MM.1S (cell line): ENCODE measurements at regions not wholly inside any gene's neighbourhood (a gene's known extent, or its start where the extent isn't known, plus 50 kb on each side); places are given as distances from the start of the nearest gene placed in this dataset.
"Not testable (repeated sequence)": the region's sequence is repeated elsewhere in the genome, so short reads cannot be mapped to it uniquely, and the experiment has no call there.

ENCODE experiments used
- DNase-seq: peaks from one replicate; pipeline ENCODE4 v3.0.0-alpha.2; 2015
- H2AFZ ChIP-seq: fragments of 300-600 bp; sonication (generic); 2 replicates; pipeline ENCODE4 v1.6.0; 2016; ENCODE audit warnings: antibody characterized with exemption, low read length
- H3F3A ChIP-seq: fragments of 300-600 bp; sonication (generic); 2 replicates; pipeline ENCODE4 v1.6.1; 2016; ENCODE audit warnings: mild to moderate bottlenecking, antibody characterized with exemption, low read length, moderate library complexity, mixed read lengths; ENCODE audit not compliant: insufficient read depth
- H3K27ac ChIP-seq: fragments of 300-600 bp; sonication (generic); 2 replicates; pipeline ENCODE4 v1.5.1; 2016; ENCODE audit warnings: mild to moderate bottlenecking, low read length
- H3K27me3 ChIP-seq: fragments of 300-600 bp; sonication (generic); replicated peaks from 2 replicates; pipeline ENCODE4 v1.6.0; 2016; ENCODE audit warnings: low read length; ENCODE audit not compliant: insufficient read depth
- H3K36me3 ChIP-seq: fragments of 300-600 bp; sonication (generic); replicated peaks from 2 replicates; pipeline ENCODE4 v1.6.1; 2016; ENCODE audit warnings: mild to moderate bottlenecking, low read length, mixed read lengths; ENCODE audit not compliant: insufficient read depth
- H3K4me1 ChIP-seq: fragments of 300-600 bp; sonication (generic); 2 replicates; pipeline ENCODE4 v1.6.1; 2016; ENCODE audit warnings: low read length, mixed read lengths
- H3K4me2 ChIP-seq: fragments of 300-600 bp; sonication (generic); 2 replicates; pipeline ENCODE4 v1.6.0; 2016; ENCODE audit warnings: low read depth, low read length
- H3K4me3 ChIP-seq: fragments of 300-600 bp; sonication (generic); 2 replicates; pipeline ENCODE4 v1.5.1; 2016; ENCODE audit warnings: low read length, mixed read lengths
- H3K79me2 ChIP-seq: fragments of 300-600 bp; sonication (generic); 2 replicates; pipeline ENCODE4 v1.6.1; 2016; ENCODE audit warnings: mixed run types, low read length, mixed read lengths
- H3K9ac ChIP-seq: fragments of 300-600 bp; sonication (generic); 2 replicates; pipeline ENCODE4 v1.6.1; 2016; ENCODE audit warnings: low read length, mixed read lengths
- H3K9me2 ChIP-seq: fragments of 300-600 bp; sonication (generic); replicated peaks from 2 replicates; pipeline ENCODE4 v1.6.1; 2016; ENCODE audit warnings: mild to moderate bottlenecking, low read length, mixed read lengths; ENCODE audit not compliant: insufficient read depth
- H3K9me3 ChIP-seq: fragments of 300-600 bp; sonication (generic); replicated peaks from 2 replicates; pipeline ENCODE4 v1.6.1; 2016; ENCODE audit warnings: mild to moderate bottlenecking, low read length, mixed read lengths; ENCODE audit not compliant: insufficient read depth
- H4K20me1 ChIP-seq: fragments of 300-600 bp; sonication (generic); 2 replicates; pipeline ENCODE4 v1.6.1; 2016; ENCODE audit warnings: mild to moderate bottlenecking, low read length, moderate library complexity, mixed read lengths; ENCODE audit not compliant: insufficient read depth
- EZH2 ChIP-seq: fragments of 300-600 bp; sonication (generic); optimal IDR thresholded peaks from 2 replicates; pipeline ENCODE3; 2017; ENCODE audit warnings: low read depth, mild to moderate bottlenecking, antibody characterized with exemption, low read length, mixed read lengths
- EZH2phosphoT487 ChIP-seq: fragments of 300-600 bp; sonication (generic); IDR thresholded peaks from 2 replicates; pipeline ENCODE4 v1.6.1; 2018; ENCODE audit warnings: antibody characterized with exemption, low read length
- TF ChIP-seq, protein P1 (sequence below): fragments of 300-600 bp; sonication (generic); IDR thresholded peaks from 2 replicates; pipeline ENCODE4 v1.5.1; 2016; ENCODE audit warnings: antibody characterized with exemption, low read length, mixed read lengths

DNA sequence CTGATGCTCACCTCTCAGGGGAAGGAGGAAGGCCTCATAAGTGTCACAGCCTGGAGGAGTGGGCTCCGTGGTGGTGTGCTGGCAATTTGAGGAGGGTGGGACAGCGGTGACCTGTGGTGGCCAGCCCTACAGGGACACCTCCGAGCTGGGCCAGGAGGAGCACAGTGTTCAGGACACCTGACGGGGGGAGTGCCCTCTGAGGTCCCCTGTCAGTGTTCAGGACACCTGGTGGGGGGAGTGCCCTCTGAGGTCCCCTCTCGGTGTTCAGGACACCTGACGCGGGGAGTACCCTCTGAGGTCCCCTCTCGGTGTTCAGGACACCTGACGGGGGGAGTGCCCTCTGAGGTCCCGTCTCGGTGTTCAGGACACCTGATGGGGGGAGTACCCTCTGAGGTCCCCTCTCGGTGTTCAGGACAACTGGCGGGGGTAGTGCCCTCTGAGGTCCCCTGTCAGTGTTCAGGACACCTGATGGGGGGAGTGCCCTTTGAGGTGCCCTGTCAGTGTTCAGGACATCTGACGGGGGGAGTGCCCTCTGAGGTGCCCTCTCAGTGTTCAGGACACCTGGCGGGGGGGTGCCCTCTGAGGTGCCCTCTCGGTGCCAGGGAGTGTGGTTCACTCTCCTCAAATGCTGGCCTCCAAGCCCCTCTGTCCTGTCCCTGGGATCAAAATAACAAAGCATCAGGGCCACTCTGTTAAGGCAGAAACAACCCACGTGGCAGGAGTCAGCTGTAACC lies 73.4 kb upstream of the ZNF469 start:
- H2AFZ ChIP-seq = no peak overlapping the region

DNA sequence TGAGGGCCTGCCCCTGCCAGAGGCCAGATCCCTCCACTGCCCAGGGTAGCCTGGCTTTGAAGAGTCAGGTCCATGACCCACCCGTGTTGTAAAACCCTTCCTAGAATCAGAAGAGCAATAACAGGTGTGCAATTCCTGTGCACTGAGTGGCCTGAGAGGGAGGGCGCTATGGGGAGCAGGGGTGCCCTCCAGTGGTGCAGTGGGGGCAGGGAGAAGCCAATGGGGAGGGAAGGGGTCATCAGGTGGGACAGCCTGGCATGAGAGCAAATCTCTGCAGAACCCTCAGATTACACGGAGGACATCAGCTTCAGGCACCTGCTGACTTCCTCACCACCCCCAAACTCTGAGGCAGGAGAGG lies 72.9 kb upstream of the ZNF469 start:
- no peak overlapping the region for H3K27ac ChIP-seq
- H3K36me3 ChIP-seq = no peaks in the 10 kb centered on the region
- H3K9me3 ChIP-seq = no peaks in the 10 kb centered on the region
- H3F3A ChIP-seq = no peaks in the 10 kb centered on the region
- TF ChIP-seq, protein P1, sequence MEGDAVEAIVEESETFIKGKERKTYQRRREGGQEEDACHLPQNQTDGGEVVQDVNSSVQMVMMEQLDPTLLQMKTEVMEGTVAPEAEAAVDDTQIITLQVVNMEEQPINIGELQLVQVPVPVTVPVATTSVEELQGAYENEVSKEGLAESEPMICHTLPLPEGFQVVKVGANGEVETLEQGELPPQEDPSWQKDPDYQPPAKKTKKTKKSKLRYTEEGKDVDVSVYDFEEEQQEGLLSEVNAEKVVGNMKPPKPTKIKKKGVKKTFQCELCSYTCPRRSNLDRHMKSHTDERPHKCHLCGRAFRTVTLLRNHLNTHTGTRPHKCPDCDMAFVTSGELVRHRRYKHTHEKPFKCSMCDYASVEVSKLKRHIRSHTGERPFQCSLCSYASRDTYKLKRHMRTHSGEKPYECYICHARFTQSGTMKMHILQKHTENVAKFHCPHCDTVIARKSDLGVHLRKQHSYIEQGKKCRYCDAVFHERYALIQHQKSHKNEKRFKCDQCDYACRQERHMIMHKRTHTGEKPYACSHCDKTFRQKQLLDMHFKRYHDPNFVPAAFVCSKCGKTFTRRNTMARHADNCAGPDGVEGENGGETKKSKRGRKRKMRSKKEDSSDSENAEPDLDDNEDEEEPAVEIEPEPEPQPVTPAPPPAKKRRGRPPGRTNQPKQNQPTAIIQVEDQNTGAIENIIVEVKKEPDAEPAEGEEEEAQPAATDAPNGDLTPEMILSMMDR = no peak
- TF ChIP-seq EZH2 (no peak), EZH2phosphoT487 (no peak)
- H3K9me2 ChIP-seq = no peaks in the 10 kb centered on the region
- no peak overlapping the region for H3K4me2 ChIP-seq
- no peak overlapping the region for H2AFZ ChIP-seq
- H3K79me2 ChIP-seq = no peaks in the 10 kb centered on the region
- DNase-seq = no peak
- no peak overlapping the region for H3K4me3 ChIP-seq
- H4K20me1 ChIP-seq = no peaks in the 10 kb centered on the region
- no peaks in the 10 kb centered on the region for H3K4me1 ChIP-seq
- no peak overlapping the region for H3K9ac ChIP-seq
- H3K27me3 ChIP-seq = peaks cover 29% of the 10 kb centered on the region

More for the DNA sequence above, 73.4 kb upstream of the ZNF469 start:
- Histone ChIP-seq H3F3A (no peaks in the 10 kb centered on the region), H3K9me3 (no peaks in the 10 kb centered on the region), H4K20me1 (no peaks in the 10 kb centered on the region), H3K79me2 (no peaks in the 10 kb centered on the region), H3K36me3 (no peaks in the 10 kb centered on the region), H3K4me1 (no peaks in the 10 kb centered on the region), H3K4me3 (no peak overlapping the region), H3K27me3 (peaks cover 29% of the 10 kb centered on the region), H3K9me2 (no peaks in the 10 kb centered on the region), H3K27ac (no peak overlapping the region), H3K9ac (no peak overlapping the region), H3K4me2 (no peak overlapping the region)
- DNase-seq = no peak
- no peak for TF ChIP-seq EZH2phosphoT487
- TF ChIP-seq EZH2 = no peak
- TF ChIP-seq, protein P1 = no peak

DNA sequence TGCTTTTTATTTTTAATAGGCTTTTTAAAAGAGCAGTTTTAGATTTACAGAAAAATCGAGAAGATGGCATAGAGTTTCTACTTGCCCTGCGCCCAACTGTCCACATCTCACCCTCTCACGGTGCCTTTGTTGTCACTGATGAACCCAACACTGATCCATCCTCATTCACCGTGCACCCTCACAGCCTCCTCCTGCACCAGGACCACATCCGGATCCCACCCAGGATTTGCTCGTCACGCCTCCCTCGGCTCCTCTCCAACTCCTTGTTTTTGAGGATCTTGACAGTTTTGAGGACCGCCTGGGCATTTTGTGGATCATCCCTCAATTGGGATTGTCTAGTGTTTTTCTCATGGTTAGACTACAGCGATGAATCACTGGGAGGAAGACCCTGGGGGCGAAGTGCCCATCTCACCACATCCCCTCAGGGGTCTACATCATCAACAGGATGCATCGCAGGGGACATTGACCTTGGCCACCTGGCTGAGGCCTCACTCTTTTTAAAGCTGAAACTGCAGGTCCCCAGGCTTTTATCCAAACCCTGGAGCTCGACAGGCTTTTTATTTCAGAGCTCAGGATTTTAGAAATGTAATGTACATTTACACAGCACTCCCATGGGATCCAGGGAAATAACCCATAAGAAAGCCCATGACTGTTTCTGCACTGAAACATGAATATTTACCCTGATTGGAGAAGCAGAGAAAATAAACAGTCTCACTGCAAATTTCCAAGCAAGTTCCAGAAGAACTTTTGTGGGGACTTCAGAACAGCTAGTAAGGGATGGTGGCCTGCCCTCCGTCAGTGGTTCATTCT lies 71.8 kb upstream of the ZNF469 start:
- Histone ChIP-seq H3K9ac (no peak overlapping the region), H3F3A (no peaks in the 10 kb centered on the region), H3K9me2 (no peaks in the 10 kb centered on the region), H3K9me3 (no peaks in the 10 kb centered on the region), H3K36me3 (no peaks in the 10 kb centered on the region), H2AFZ (no peak overlapping the region), H3K27ac (no peak overlapping the region), H3K4me2 (no peak overlapping the region), H3K79me2 (no peaks in the 10 kb centered on the region), H3K27me3 (peaks cover 32% of the 10 kb centered on the region), H3K4me3 (no peak overlapping the region), H3K4me1 (no peaks in the 10 kb centered on the region), H4K20me1 (no peaks in the 10 kb centered on the region)
- TF ChIP-seq EZH2 (no peak), EZH2phosphoT487 (no peak)
- TF ChIP-seq, protein P1 = no peak
- no peak for DNase-seq

DNA sequence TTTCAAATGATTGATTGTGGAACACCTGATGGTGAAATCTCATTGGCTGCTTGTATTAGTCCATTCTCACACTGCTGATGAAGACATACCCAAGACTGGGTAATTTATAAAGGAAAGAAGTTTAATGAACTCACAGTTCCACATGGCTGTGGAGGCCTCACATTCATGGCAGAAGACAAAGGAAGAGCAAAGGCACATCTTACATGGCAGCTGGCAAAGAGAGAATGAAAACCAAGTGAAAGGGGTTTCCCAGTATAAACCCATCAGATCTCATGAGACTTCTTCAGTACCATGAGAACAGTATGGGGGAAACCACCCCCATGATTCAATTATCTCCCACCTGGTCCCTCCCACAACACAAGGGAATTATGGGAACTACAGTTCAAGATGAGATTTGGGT lies 70.9 kb upstream of the ZNF469 start:
- H3K4me3 ChIP-seq, H3K36me3 ChIP-seq, H3K79me2 ChIP-seq, H3K4me2 ChIP-seq, H3K9ac ChIP-seq, DNase-seq, H4K20me1 ChIP-seq, H3K9me2 ChIP-seq, H3F3A ChIP-seq, H3K27ac ChIP-seq, H3K9me3 ChIP-seq, H2AFZ ChIP-seq, H3K4me1 ChIP-seq: not testable (repeated sequence)
- H3K27me3 ChIP-seq = peaks cover 35% of the 10 kb centered on the region
